HCT116 (cell line): ENCODE measurements at regions not wholly inside any gene's neighbourhood (a gene's known extent, or its start where the extent isn't known, plus 50 kb on each side); places are given as distances from the start of the nearest gene placed in this dataset.
A peak's percentile ranks its signal among the peaks of the same experiment; 100 is the strongest.

Experiments used
- ATAC-seq: fragments of 200-7000 bp; cut with Tn5 transposase; 2 replicates; pipeline ENCODE4 v1.9.1; 2020; ENCODE audit warnings: mild to moderate bottlenecking, moderate library complexity
- BruUV-seq: library from RNA; stranded (reverse); fragments of 400-500 nt; replicated peaks from 2 replicates; lab custom pipeline; 2021; lab: Mats Ljungman, UMichigan
- CTCF ChIA-PET: fragments of 300-600 bp; sonication (Branson Sonifier 250); formaldehyde crosslinking; loops from one replicate; lab custom pipeline; 2021; ENCODE audit warnings: antibody characterized with exemption; lab: Charles Lee
- POLR2A ChIA-PET: fragments of 300-600, 350-600 bp; sonication (Branson Sonifier 250); formaldehyde crosslinking; loops from one replicate; lab custom pipeline; 2021; ENCODE audit warnings: antibody characterized with exemption; lab: Charles Lee
- RAD21 ChIA-PET, 2 experiments: fragments of 300-600 bp; sonication (Branson Sonifier 250); formaldehyde crosslinking; loops; one replicate each; lab custom pipeline; 2023; ENCODE audit warnings: low total read pairs in 2 of 2; ENCODE audit not compliant: uncharacterized antibody in 2 of 2, unreplicated experiment in 2 of 2, low non-redundant PET in 1 of 2; lab: Charles Lee
- DNase-seq: peaks from one replicate; pipeline ENCODE4 v3.0.0-alpha.2; 2010; ENCODE audit warnings: low read depth, low spot score
- H2AFZ ChIP-seq: fragments of 200-600 bp; shearing (Covaris generic), sonication (generic); 2 replicates; pipeline ENCODE4 v1.6.1; 2017; ENCODE audit warnings: low read depth, mixed run types, mixed read lengths, antibody characterized with exemption, low read length; ENCODE audit not compliant: poor library complexity, severe bottlenecking
- H3K27ac ChIP-seq: 2 replicates; pipeline ENCODE4 v1.5.1; 2012; ENCODE audit warnings: low read depth, low read length
- H3K27me3 ChIP-seq: fragments of 200-600 bp; sonication (generic); 2 replicates; pipeline ENCODE4 v1.6.1; 2016; ENCODE audit warnings: mixed run types, low read length, mixed read lengths; ENCODE audit not compliant: insufficient read depth
- H3K36me3 ChIP-seq, 2 experiments: fragments of 200-500 bp in 1 of 2; fragments of 200-600 bp in 1 of 2; sonication (Bioruptor generic) in 1 of 2; sonication (generic) in 1 of 2; 2 replicates each; pipeline versions ENCODE4 v1.5.1 to v1.6.1; 2014 to 2016; ENCODE audit warnings: low read length in 2 of 2, inconsistent platforms in 1 of 2, mixed read lengths in 1 of 2, mixed run types in 1 of 2; ENCODE audit not compliant: insufficient read depth in 2 of 2, control insufficient read depth in 1 of 2
- H3K4me1 ChIP-seq, 2 experiments: fragments of 200-600 bp in 1 of 2; sonication (generic) in 1 of 2; 2 replicates each; pipeline versions ENCODE4 v1.5.1 to v1.6.1; 2012 to 2017; ENCODE audit warnings: low read length in 2 of 2, inconsistent platforms in 1 of 2, mild to moderate bottlenecking in 1 of 2, mixed read lengths in 1 of 2, mixed run types in 1 of 2, moderate library complexity in 1 of 2; ENCODE audit not compliant: insufficient read depth in 2 of 2, control insufficient read depth in 1 of 2
- H3K4me2 ChIP-seq: fragments of 200-600 bp; sonication (generic); 2 replicates; pipeline ENCODE4 v1.6.1; 2017; ENCODE audit warnings: mixed run types, low read length, mixed read lengths
- H3K4me3 ChIP-seq, 2 experiments: fragments of 200-600 bp in 1 of 2; sonication (generic) in 1 of 2; replicated peaks in 1 of 2; 2 replicates each; pipeline ENCODE4 v1.5.1; 2011 to 2016; ENCODE audit warnings: low read length in 2 of 2, control low read depth in 1 of 2, low read depth in 1 of 2, mild to moderate bottlenecking in 1 of 2, mixed read lengths in 1 of 2, mixed run types in 1 of 2
- H3K79me2 ChIP-seq: fragments of 200-600 bp; sonication (generic); 2 replicates; pipeline ENCODE4 v1.6.1; 2017; ENCODE audit warnings: mild to moderate bottlenecking, mixed run types, low read length, moderate library complexity, mixed read lengths; ENCODE audit not compliant: insufficient read depth
- H3K9ac ChIP-seq: fragments of 200-600 bp; sonication (generic); 2 replicates; pipeline ENCODE4 v1.6.1; 2016; ENCODE audit warnings: low read length, mixed read lengths
- H3K9me2 ChIP-seq: fragments of 200-600 bp; sonication (generic), shearing (Covaris generic); 2 replicates; pipeline ENCODE4 v1.6.1; 2017; ENCODE audit warnings: mixed run types, mild to moderate bottlenecking, moderate library complexity; ENCODE audit not compliant: insufficient read depth
- H3K9me3 ChIP-seq, 2 experiments: fragments of 200-500 bp in 1 of 2; fragments of 200-600 bp in 1 of 2; sonication (Bioruptor generic) in 1 of 2; sonication (generic) in 1 of 2; 2 replicates each; pipeline ENCODE4 v1.6.1; 2014 to 2017; ENCODE audit warnings: low read length in 2 of 2, mixed read lengths in 2 of 2, inconsistent platforms in 1 of 2, low read depth in 1 of 2, mild to moderate bottlenecking in 1 of 2, mixed run types in 1 of 2, moderate library complexity in 1 of 2; ENCODE audit not compliant: control insufficient read depth in 1 of 2, insufficient read depth in 1 of 2
- H4K20me1 ChIP-seq: fragments of 200-600 bp; sonication (generic), shearing (Covaris generic); 2 replicates; pipeline ENCODE4 v1.6.1; 2017; ENCODE audit warnings: mixed run types, mild to moderate bottlenecking, moderate library complexity; ENCODE audit not compliant: insufficient read depth
- CBX3 ChIP-seq: IDR thresholded peaks from 2 replicates; pipeline ENCODE4 v1.6.1; 2012; ENCODE audit warnings: low read depth
- EGR1 ChIP-seq: IDR thresholded peaks from 2 replicates; pipeline ENCODE4 v1.6.1; 2012; ENCODE audit warnings: low read depth
- ELF1 ChIP-seq: IDR thresholded peaks from 2 replicates; pipeline ENCODE4 v1.6.1; 2012; ENCODE audit warnings: low read depth, borderline replicate concordance
- EZH2 ChIP-seq: fragments of 200-600 bp; sonication (generic); IDR thresholded peaks from 2 replicates; pipeline ENCODE4 v1.6.1; 2017; ENCODE audit warnings: antibody characterized with exemption, mixed run types
- EZH2phosphoT487 ChIP-seq: fragments of 200-600 bp; IDR thresholded peaks from 2 replicates; pipeline ENCODE4 v1.6.1; 2018; ENCODE audit warnings: antibody characterized with exemption, borderline replicate concordance
- FOSL1 ChIP-seq: IDR thresholded peaks from 2 replicates; pipeline ENCODE4 v1.6.1; 2012; ENCODE audit warnings: low read depth
- REST ChIP-seq: IDR thresholded peaks from 2 replicates; pipeline ENCODE4 v1.6.1; 2012; ENCODE audit warnings: low read depth
- SP1 ChIP-seq: IDR thresholded peaks from 2 replicates; pipeline ENCODE4 v1.6.1; 2012; ENCODE audit warnings: low read depth
- TCF7L2 ChIP-seq: IDR thresholded peaks from 2 replicates; pipeline ENCODE4 v1.7.0; 2011; ENCODE audit warnings: borderline replicate concordance, inconsistent platforms; ENCODE audit not compliant: insufficient read depth, insufficient read length; ENCODE audit errors: extremely low read depth
- ZFX ChIP-seq: fragments of 450-650 bp; IDR thresholded peaks from 2 replicates; pipeline ENCODE4 v1.6.1; 2017
- ZNF274 ChIP-seq: fragments of 200-500 bp; sonication (Bioruptor generic); IDR thresholded peaks from 2 replicates; pipeline ENCODE4 v1.6.1; 2014; ENCODE audit warnings: mild to moderate bottlenecking, low read depth, low read length, inconsistent platforms
- intact Hi-C: fragments of 100-400 bp; cut with micrococcal nuclease; formaldehyde crosslinking; loops from 2 replicates; pipeline ENCODE4 v1.10.0; 2022
- TF ChIP-seq, protein P1 (sequence below): IDR thresholded peaks from 2 replicates; pipeline ENCODE4 v1.6.1; 2012
- TF ChIP-seq, protein P2 (sequence below): IDR thresholded peaks from 2 replicates; pipeline ENCODE4 v1.6.1; 2011; ENCODE audit warnings: mild to moderate bottlenecking, low read length, moderate library complexity; ENCODE audit not compliant: insufficient replicate concordance; ENCODE audit errors: extremely low read depth

GRCh38 chr17:34436607-34437006 lies 73.6 kb upstream of the CCL1 start:
- Histone ChIP-seq H4K20me1 (no peaks in the 10 kb centered on the region), H3K4me1 (no peaks in the 10 kb centered on the region), H3K36me3 (no peaks in the 10 kb centered on the region), H3K27me3 (peaks cover 60% of the 10 kb centered on the region), H3K9me2 (no peaks in the 10 kb centered on the region), H3K4me3 (no peak overlapping the region), H3K4me2 (no peak overlapping the region), H3K79me2 (no peaks in the 10 kb centered on the region), H3K9ac (no peak overlapping the region), H3K27ac (no peak overlapping the region), H2AFZ (no peak overlapping the region), H3K9me3 (no peaks in the 10 kb centered on the region)
- ChIA-PET CTCF (no interaction called here), POLR2A (no interaction called here), RAD21 (no interaction called here)
- no TSS peak for BruUV-seq
- TF ChIP-seq ELF1 (no peak), CBX3 (no peak), EZH2phosphoT487 (no peak), FOSL1 (no peak), TCF7L2 (no peak), REST (no peak), EGR1 (no peak), ZNF274 (no peak), ZFX (no peak), SP1 (no peak), EZH2 (no peak)
- TF ChIP-seq, protein P1, sequence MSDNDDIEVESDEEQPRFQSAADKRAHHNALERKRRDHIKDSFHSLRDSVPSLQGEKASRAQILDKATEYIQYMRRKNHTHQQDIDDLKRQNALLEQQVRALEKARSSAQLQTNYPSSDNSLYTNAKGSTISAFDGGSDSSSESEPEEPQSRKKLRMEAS, result no peak
- TF ChIP-seq, protein P2, sequence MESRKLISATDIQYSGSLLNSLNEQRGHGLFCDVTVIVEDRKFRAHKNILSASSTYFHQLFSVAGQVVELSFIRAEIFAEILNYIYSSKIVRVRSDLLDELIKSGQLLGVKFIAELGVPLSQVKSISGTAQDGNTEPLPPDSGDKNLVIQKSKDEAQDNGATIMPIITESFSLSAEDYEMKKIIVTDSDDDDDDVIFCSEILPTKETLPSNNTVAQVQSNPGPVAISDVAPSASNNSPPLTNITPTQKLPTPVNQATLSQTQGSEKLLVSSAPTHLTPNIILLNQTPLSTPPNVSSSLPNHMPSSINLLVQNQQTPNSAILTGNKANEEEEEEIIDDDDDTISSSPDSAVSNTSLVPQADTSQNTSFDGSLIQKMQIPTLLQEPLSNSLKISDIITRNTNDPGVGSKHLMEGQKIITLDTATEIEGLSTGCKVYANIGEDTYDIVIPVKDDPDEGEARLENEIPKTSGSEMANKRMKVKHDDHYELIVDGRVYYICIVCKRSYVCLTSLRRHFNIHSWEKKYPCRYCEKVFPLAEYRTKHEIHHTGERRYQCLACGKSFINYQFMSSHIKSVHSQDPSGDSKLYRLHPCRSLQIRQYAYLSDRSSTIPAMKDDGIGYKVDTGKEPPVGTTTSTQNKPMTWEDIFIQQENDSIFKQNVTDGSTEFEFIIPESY, result no peak
- ATAC-seq, result 0 out of 2 replicates have a peak, but pooled peaks have one; percentile 34
- intact Hi-C loops, result no loop called here
- DNase-seq, result no peak
